Panc1 (cell line): ENCODE measurements at regions not wholly inside any gene's neighbourhood (a gene's known extent, or its start where the extent isn't known, plus 50 kb on each side); places are given as distances from the start of the nearest gene placed in this dataset.

Experiments used
- POLR2AphosphoS5 ChIP-seq: IDR thresholded peaks from 2 replicates; pipeline ENCODE4 v1.6.1; 2012; ENCODE audit warnings: mild to moderate bottlenecking, low read depth, low read length, moderate library complexity
- SIN3A ChIP-seq: IDR thresholded peaks from 2 replicates; pipeline ENCODE4 v1.6.1; 2012; ENCODE audit warnings: low read depth, mild to moderate bottlenecking, low read length, moderate library complexity, borderline replicate concordance; ENCODE audit not compliant: insufficient read depth
- TCF7L2 ChIP-seq: IDR thresholded peaks from 2 replicates; pipeline ENCODE4 v1.6.1; 2011; ENCODE audit warnings: mild to moderate bottlenecking, low read depth, low read length, inconsistent platforms
- TF ChIP-seq, protein P1 (sequence below): fragments of 450-650 bp; IDR thresholded peaks from 2 replicates; pipeline ENCODE4 v1.5.1; 2017; ENCODE audit warnings: mild to moderate bottlenecking
- TF ChIP-seq, protein P2 (sequence below), 2 experiments: IDR thresholded peaks; 2 replicates each; pipeline ENCODE4 v1.6.1; 2011 to 2012; ENCODE audit warnings: low read depth in 2 of 2, control low read depth in 1 of 2, low read length in 1 of 2, mild to moderate bottlenecking in 1 of 2, moderate library complexity in 1 of 2; ENCODE audit not compliant: insufficient read depth in 1 of 2

DNA sequence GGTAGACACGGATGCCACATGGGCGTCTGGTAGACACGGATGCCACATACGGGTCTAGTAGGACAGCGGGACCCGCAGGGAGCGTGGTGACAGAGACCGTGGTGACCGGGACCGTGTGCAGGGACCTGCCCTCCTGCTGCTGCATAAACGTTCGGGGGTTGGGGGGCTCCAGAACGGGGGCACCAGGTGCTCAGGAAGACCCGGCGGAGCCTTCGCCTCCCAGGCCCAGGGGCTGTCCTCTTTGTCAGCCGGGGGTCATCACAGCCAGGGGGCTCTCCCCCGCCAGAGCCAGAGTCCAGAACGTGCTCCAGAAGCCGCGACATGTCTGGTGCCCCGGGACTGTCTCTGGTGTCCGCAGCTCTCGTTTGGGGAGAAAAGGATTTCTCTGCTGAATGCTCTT lies 69.2 kb upstream of the ADGRA1 start:
- TF ChIP-seq, protein P1, sequence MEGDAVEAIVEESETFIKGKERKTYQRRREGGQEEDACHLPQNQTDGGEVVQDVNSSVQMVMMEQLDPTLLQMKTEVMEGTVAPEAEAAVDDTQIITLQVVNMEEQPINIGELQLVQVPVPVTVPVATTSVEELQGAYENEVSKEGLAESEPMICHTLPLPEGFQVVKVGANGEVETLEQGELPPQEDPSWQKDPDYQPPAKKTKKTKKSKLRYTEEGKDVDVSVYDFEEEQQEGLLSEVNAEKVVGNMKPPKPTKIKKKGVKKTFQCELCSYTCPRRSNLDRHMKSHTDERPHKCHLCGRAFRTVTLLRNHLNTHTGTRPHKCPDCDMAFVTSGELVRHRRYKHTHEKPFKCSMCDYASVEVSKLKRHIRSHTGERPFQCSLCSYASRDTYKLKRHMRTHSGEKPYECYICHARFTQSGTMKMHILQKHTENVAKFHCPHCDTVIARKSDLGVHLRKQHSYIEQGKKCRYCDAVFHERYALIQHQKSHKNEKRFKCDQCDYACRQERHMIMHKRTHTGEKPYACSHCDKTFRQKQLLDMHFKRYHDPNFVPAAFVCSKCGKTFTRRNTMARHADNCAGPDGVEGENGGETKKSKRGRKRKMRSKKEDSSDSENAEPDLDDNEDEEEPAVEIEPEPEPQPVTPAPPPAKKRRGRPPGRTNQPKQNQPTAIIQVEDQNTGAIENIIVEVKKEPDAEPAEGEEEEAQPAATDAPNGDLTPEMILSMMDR: no peak
- no peak for TF ChIP-seq SIN3A
- no peak for TF ChIP-seq POLR2AphosphoS5
- TF ChIP-seq, protein P2, sequence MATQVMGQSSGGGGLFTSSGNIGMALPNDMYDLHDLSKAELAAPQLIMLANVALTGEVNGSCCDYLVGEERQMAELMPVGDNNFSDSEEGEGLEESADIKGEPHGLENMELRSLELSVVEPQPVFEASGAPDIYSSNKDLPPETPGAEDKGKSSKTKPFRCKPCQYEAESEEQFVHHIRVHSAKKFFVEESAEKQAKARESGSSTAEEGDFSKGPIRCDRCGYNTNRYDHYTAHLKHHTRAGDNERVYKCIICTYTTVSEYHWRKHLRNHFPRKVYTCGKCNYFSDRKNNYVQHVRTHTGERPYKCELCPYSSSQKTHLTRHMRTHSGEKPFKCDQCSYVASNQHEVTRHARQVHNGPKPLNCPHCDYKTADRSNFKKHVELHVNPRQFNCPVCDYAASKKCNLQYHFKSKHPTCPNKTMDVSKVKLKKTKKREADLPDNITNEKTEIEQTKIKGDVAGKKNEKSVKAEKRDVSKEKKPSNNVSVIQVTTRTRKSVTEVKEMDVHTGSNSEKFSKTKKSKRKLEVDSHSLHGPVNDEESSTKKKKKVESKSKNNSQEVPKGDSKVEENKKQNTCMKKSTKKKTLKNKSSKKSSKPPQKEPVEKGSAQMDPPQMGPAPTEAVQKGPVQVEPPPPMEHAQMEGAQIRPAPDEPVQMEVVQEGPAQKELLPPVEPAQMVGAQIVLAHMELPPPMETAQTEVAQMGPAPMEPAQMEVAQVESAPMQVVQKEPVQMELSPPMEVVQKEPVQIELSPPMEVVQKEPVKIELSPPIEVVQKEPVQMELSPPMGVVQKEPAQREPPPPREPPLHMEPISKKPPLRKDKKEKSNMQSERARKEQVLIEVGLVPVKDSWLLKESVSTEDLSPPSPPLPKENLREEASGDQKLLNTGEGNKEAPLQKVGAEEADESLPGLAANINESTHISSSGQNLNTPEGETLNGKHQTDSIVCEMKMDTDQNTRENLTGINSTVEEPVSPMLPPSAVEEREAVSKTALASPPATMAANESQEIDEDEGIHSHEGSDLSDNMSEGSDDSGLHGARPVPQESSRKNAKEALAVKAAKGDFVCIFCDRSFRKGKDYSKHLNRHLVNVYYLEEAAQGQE (IDR thresholded peaks at IDR 0.05; ENCODE audit: insufficient read depth in 1 of 2, low read depth in 2 of 2, low read length in 1 of 2): no peak
- no peak for TF ChIP-seq TCF7L2
